ENCODE measurements at regions not wholly inside any gene's neighbourhood (a gene's known extent, or its start where the extent isn't known, plus 50 kb on each side); places are given as distances from the start of the nearest gene placed in this dataset.

DNA sequence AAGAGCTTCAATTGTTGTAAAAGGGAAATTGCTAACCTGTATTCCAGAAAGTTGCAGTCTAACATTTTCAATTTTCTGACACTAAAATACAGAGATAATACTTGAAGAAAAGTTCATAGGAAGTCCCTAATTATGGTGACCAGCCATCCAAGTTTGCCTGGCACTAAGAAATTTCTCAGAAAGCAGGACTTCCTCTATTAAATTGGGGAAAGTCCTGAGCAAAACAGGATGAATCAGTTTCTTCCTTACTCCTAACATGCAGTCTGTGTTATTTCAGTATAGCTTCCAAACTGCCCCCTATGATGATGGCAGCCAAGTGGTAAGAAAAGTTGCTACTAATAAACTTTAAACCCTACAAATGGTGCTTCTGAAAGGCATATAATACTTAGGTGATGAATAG, 133.5 kb upstream of the SGO1 start:
- no peak overlapping the region for H3K27ac ChIP-seq (ENCODE audit: insufficient read length, low read depth, low read length)
- no peak overlapping the region for H3K4ac ChIP-seq (ENCODE audit: low read depth, low read length)
- no peak overlapping the region for H4K8ac ChIP-seq (replicated peaks; ENCODE audit: insufficient read length, low read depth, low read length)
- no peak overlapping the region for H3K4me2 ChIP-seq (ENCODE audit: insufficient read depth, insufficient read length, low read length)
- H3T11ph ChIP-seq (ENCODE audit: low read length) = no peak overlapping the region
- no peak overlapping the region for H3K14ac ChIP-seq (ENCODE audit: insufficient read depth, low read length)
- no peaks in the 10 kb centered on the region for H4K20me1 ChIP-seq (ENCODE audit: control insufficient read depth, insufficient read depth, insufficient read length)
- H2BK5ac ChIP-seq (ENCODE audit: insufficient read length, low read length) = no peak overlapping the region
- H2BK15ac ChIP-seq (ENCODE audit: low read depth, low read length) = no peak overlapping the region
- H2BK12ac ChIP-seq (ENCODE audit: insufficient read length, low read depth, low read length) = no peak overlapping the region
- peaks cover 0 to 3% (median 0%) of the 10 kb centered on the region in 3 experiments; a peak in 3 of 7 replicates for H3K36me3 Mint-ChIP-seq (ENCODE audit: insufficient read depth in 1 of 3, low read depth in 3 of 3)
- no peaks in the 10 kb centered on the region for H3K27me3 ChIP-seq (ENCODE audit: insufficient read depth, low read length)
- H3K27me3 Mint-ChIP-seq (ENCODE audit: low read depth) = no peaks in the 10 kb centered on the region; the same call in none of the 2 replicates
- no peak overlapping the region for H2BK120ac ChIP-seq (ENCODE audit: low read depth, low read length, poor library complexity, severe bottlenecking)
- no peak overlapping the region for H3K18ac ChIP-seq (ENCODE audit: insufficient read length, low read depth, low read length)
- no peak overlapping the region for H2AK5ac ChIP-seq (ENCODE audit: insufficient read length, low read length)
- no peak overlapping the region for H3K27ac Mint-ChIP-seq
- no peak overlapping the region for H3K23ac ChIP-seq (ENCODE audit: insufficient read length, low read depth, low read length)
- no peak overlapping the region for H2BK20ac ChIP-seq (ENCODE audit: low read depth, low read length, poor library complexity, severe bottlenecking)
- no peak overlapping the region for H3K56ac ChIP-seq (ENCODE audit: insufficient read length, low read depth, low read length)
- no peaks in the 10 kb centered on the region for H3K79me2 ChIP-seq (ENCODE audit: insufficient read depth, low read length)
- no peak overlapping the region for H3K4me3 Mint-ChIP-seq
- H3K23me2 ChIP-seq (ENCODE audit: insufficient read length, low read depth, low read length, poor library complexity, severe bottlenecking) = no peaks in the 10 kb centered on the region
- H3K9ac ChIP-seq (ENCODE audit: extremely low read depth, insufficient read length, low read length) = no peak overlapping the region
- H3K4me1 ChIP-seq (ENCODE audit: insufficient read depth, low read length) = no peaks in the 10 kb centered on the region
- H3K9me3 Mint-ChIP-seq = 0 out of 5 replicates have a peak, but pooled peaks cover 0 to 1% of the 10 kb centered on the region in 2 experiments
- H4K91ac ChIP-seq (ENCODE audit: insufficient read length, low read depth, low read length) = no peak overlapping the region
- TF ChIP-seq, protein P1, sequence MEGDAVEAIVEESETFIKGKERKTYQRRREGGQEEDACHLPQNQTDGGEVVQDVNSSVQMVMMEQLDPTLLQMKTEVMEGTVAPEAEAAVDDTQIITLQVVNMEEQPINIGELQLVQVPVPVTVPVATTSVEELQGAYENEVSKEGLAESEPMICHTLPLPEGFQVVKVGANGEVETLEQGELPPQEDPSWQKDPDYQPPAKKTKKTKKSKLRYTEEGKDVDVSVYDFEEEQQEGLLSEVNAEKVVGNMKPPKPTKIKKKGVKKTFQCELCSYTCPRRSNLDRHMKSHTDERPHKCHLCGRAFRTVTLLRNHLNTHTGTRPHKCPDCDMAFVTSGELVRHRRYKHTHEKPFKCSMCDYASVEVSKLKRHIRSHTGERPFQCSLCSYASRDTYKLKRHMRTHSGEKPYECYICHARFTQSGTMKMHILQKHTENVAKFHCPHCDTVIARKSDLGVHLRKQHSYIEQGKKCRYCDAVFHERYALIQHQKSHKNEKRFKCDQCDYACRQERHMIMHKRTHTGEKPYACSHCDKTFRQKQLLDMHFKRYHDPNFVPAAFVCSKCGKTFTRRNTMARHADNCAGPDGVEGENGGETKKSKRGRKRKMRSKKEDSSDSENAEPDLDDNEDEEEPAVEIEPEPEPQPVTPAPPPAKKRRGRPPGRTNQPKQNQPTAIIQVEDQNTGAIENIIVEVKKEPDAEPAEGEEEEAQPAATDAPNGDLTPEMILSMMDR (conservative IDR thresholded peaks at IDR 0.05) = no peak
- no peak overlapping the region for H2AFZ ChIP-seq (ENCODE audit: low read length)
- H3K9me3 ChIP-seq (ENCODE audit: control insufficient read depth, low read depth, low read length) = no peaks in the 10 kb centered on the region
- H4K5ac ChIP-seq (ENCODE audit: insufficient read length, low read depth, low read length) = no peak overlapping the region
- H3K79me1 ChIP-seq (ENCODE audit: insufficient read depth, low read depth, low read length, poor library complexity, severe bottlenecking) = no peaks in the 10 kb centered on the region
- H3K4me1 Mint-ChIP-seq = no peaks in the 10 kb centered on the region
- no peak for DNase-seq

Measured in H9 (cell line).